WERI-Rb-1 (cell line): ENCODE measurements at regions not wholly inside any gene's neighbourhood (a gene's known extent, or its start where the extent isn't known, plus 50 kb on each side); places are given as distances from the start of the nearest gene placed in this dataset.

Source experiments
- DNase-seq: peaks from one replicate; pipeline ENCODE4 v3.0.0-alpha.2; 2020
- H3K27ac ChIP-seq: fragments of 250-450 bp; sonication (Bioruptor Pico); 2 replicates; pipeline ENCODE4 v1.5.1; 2020; ENCODE audit warnings: mild to moderate bottlenecking, moderate library complexity
- H3K27me3 ChIP-seq: fragments of 250-450 bp; sonication (Bioruptor Pico); 2 replicates; pipeline ENCODE4 v1.5.1; 2021; ENCODE audit warnings: mild to moderate bottlenecking, low read depth, moderate library complexity; ENCODE audit not compliant: insufficient read depth, severe bottlenecking
- H3K36me3 ChIP-seq: fragments of 250-450 bp; sonication (Bioruptor Pico); 2 replicates; pipeline ENCODE4 v1.5.1; 2020; ENCODE audit warnings: mild to moderate bottlenecking, moderate library complexity
- H3K4me3 ChIP-seq: 2 replicates; pipeline ENCODE4 v1.5.1; 2011; ENCODE audit warnings: low read depth, mild to moderate bottlenecking, control low read depth, low read length
- H3K9me3 ChIP-seq: fragments of 250-450 bp; sonication (Bioruptor Pico); 2 replicates; pipeline ENCODE4 v1.5.1; 2021; ENCODE audit warnings: mild to moderate bottlenecking, moderate library complexity; ENCODE audit not compliant: severe bottlenecking
- TF ChIP-seq, protein P1 (sequence below): IDR thresholded peaks from 2 replicates; pipeline ENCODE4 v1.5.1; 2011; ENCODE audit warnings: low read depth, mild to moderate bottlenecking, control low read depth, inconsistent platforms, low read length

DNA sequence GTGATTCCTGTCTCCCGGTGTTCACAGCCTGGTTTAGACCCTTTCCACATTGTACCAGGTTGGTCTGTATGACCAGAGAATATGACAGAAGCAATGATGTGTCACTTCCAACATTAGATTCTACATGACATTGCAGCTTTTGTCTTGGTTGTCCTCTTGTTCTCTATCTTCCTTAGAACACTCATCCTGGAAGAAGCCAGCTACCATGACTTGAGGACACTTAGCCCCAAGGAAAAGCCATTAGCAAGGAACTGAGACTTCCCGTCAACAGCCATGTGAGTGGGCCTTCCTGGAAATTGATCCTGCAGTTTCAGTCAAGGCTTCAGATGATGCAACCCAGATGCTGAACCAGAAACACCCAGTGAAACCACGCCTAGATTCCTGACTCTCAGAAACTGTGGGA is 143.3 kb downstream of the MREG start:
- Histone ChIP-seq H3K9me3 (no peaks in the 10 kb centered on the region), H3K4me3 (no peak overlapping the region), H3K27ac (no peak overlapping the region), H3K36me3 (no peaks in the 10 kb centered on the region), H3K27me3 (no peaks in the 10 kb centered on the region)
- no peak for DNase-seq
- TF ChIP-seq, protein P1, sequence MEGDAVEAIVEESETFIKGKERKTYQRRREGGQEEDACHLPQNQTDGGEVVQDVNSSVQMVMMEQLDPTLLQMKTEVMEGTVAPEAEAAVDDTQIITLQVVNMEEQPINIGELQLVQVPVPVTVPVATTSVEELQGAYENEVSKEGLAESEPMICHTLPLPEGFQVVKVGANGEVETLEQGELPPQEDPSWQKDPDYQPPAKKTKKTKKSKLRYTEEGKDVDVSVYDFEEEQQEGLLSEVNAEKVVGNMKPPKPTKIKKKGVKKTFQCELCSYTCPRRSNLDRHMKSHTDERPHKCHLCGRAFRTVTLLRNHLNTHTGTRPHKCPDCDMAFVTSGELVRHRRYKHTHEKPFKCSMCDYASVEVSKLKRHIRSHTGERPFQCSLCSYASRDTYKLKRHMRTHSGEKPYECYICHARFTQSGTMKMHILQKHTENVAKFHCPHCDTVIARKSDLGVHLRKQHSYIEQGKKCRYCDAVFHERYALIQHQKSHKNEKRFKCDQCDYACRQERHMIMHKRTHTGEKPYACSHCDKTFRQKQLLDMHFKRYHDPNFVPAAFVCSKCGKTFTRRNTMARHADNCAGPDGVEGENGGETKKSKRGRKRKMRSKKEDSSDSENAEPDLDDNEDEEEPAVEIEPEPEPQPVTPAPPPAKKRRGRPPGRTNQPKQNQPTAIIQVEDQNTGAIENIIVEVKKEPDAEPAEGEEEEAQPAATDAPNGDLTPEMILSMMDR: no peak

DNA sequence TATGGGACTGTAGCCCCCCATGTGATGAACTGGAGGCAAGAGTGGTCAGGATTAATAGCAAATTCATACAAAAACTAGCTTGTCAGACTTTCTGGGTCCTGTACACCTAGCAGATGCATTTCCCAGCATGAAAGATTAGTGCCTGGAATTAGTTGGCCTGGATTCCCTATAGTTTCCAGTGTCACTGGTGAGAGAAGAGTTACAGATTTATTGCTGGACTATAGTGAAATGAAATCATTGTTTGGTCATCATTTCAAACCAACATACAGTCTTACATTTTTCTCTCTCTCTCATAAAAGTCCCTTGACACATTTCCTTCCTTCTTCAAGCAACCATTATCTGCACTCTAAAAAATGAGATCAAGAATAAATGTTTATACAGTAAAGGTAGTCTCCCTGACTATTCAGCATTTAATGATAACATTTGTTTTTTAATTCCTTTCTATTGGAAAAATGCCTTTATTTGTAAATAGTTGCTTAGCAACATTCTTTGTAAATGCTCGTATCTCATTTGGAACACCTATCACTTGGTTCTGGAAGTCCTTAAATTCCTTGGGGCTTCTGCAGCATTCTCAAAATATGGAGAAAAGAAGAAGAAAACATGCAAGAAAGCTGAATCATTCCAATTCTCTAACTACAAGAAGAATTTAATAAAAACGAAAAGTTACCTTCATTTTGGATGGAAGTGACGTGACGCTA is 144.4 kb downstream of the MREG start:
- Histone ChIP-seq H3K36me3 (no peaks in the 10 kb centered on the region), H3K27me3 (no peaks in the 10 kb centered on the region), H3K4me3 (no peak overlapping the region), H3K27ac (no peak overlapping the region), H3K9me3 (no peaks in the 10 kb centered on the region)
- no peak for DNase-seq
- TF ChIP-seq, protein P1: no peak

DNA sequence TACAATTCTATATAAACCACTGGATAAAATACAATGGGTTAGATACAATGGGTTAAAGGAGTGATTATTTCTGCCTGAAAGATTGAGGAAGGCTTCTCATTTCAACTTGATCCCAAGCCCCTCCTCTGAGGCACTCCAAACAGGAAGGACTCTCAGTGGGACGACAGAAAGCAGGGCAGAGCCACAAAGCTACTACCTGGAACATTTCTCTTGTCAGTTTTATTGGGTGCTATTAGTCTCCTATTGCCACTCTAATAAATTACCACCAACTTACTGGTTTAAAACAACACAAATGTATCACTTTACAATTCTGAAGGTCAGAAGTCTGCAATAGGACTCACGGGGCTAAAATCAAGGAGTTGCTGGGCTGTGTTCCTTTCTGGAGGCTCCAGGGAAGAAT is 146.7 kb downstream of the MREG start:
- no peak overlapping the region for H3K27ac ChIP-seq
- DNase-seq: no peak
- TF ChIP-seq, protein P1: no peak

DNA sequence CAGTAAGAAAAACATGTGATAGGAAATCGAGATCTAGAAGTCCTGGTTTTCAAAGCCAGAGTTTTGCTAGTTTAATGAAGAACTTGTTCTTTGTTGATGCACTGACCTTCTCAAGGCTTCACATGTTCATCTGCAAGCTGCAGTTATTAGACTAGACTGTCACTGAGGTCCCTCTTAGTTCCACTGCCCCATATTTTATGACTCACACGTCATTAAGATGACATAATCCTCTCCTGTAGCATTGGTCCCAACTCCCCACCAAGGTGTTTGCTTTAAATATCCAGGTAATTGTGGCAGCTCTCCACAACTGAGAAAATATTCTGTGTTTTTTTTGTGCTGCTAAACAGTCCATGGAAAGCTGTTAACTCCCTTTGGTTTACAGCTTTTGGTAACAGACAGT is 149.7 kb downstream of the MREG start:
- DNase-seq: no peak
- TF ChIP-seq, protein P1: no peak

More for the DNA sequence above, 146.7 kb downstream of the MREG start:
- Histone ChIP-seq H3K9me3 (no peaks in the 10 kb centered on the region), H3K4me3 (no peak overlapping the region), H3K36me3 (no peaks in the 10 kb centered on the region), H3K27me3 (no peaks in the 10 kb centered on the region)

DNA sequence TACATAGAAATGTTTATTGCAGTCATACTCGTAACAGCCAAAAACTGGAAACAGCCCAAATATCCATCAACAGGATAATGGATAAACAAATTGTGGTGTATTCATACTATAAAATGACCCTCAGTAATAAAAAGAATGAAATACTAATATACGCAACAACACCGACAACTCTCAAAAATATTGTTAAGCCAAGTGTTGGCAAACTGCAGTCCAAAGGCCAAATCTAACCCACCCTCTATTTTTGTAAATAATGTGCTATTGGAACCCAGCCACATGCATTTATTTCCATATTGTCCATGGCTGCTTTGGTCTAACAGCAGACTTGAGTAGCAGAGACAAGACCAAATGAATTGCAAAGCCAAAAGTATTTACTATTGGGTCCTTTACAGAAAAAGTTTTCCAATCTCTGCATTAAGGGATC is 151.0 kb downstream of the MREG start:
- no peak for DNase-seq
- H3K9me3 ChIP-seq: no peaks in the 10 kb centered on the region
- H3K27ac ChIP-seq: no peak overlapping the region
- no peak overlapping the region for H3K4me3 ChIP-seq
- no peaks in the 10 kb centered on the region for H3K27me3 ChIP-seq
- no peaks in the 10 kb centered on the region for H3K36me3 ChIP-seq
- TF ChIP-seq, protein P1: no peak

More for the DNA sequence above, 149.7 kb downstream of the MREG start:
- no peak overlapping the region for H3K4me3 ChIP-seq
- H3K27me3 ChIP-seq: no peaks in the 10 kb centered on the region
- no peaks in the 10 kb centered on the region for H3K36me3 ChIP-seq
- H3K9me3 ChIP-seq: no peaks in the 10 kb centered on the region
- no peak overlapping the region for H3K27ac ChIP-seq
